ENCODE measurements at regions not wholly inside any gene's neighbourhood (a gene's known extent, or its start where the extent isn't known, plus 50 kb on each side); places are given as distances from the start of the nearest gene placed in this dataset.

DNA sequence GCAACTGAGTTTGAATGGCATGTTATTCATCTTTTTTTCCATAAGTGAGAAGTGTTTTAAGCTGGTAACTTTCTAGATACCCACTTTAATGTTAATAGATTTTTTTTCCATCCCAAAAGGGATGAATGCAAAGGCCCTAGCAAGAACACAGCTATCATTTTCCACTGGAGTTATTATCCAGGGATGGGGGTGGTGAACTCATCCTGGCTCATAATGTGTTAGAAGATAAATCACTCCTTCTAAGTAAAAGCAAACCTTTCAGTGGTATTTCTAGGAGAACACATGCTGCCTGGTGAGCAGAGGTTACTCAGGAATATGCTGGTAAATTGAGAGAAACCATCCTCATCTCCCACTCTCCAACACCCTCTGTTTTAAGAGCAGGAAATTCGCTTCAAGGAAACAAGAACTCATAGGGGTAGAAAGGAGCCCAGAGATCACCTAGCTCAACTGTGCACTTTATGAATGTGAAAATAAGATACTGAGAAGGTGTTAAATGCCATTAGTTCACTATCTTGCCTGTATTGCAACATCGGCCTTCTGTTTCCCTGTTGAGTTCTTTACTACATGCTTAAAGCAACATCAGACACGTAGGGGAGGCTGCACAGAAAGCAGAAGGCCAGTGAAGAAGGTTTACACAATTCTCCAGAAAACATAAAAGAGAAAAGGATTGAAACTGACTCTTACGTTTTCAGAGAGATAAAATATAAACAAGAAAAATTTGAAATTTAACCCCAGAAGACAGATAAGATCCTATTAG lies 264.0 kb upstream of the PRKCQ start:
- TF ChIP-seq, protein P1, sequence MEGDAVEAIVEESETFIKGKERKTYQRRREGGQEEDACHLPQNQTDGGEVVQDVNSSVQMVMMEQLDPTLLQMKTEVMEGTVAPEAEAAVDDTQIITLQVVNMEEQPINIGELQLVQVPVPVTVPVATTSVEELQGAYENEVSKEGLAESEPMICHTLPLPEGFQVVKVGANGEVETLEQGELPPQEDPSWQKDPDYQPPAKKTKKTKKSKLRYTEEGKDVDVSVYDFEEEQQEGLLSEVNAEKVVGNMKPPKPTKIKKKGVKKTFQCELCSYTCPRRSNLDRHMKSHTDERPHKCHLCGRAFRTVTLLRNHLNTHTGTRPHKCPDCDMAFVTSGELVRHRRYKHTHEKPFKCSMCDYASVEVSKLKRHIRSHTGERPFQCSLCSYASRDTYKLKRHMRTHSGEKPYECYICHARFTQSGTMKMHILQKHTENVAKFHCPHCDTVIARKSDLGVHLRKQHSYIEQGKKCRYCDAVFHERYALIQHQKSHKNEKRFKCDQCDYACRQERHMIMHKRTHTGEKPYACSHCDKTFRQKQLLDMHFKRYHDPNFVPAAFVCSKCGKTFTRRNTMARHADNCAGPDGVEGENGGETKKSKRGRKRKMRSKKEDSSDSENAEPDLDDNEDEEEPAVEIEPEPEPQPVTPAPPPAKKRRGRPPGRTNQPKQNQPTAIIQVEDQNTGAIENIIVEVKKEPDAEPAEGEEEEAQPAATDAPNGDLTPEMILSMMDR (IDR thresholded peaks at IDR 0.05) = no peak
- no peak for TF ChIP-seq ZFX (IDR thresholded peaks at IDR 0.05; ENCODE audit: borderline replicate concordance)
